Keratinocyte (primary cell): ENCODE measurements at regions not wholly inside any gene's neighbourhood (a gene's known extent, or its start where the extent isn't known, plus 50 kb on each side); places are given as distances from the start of the nearest gene placed in this dataset.
"Not testable (repeated sequence)": the region's sequence is repeated elsewhere in the genome, so short reads cannot be mapped to it uniquely, and the experiment has no call there.

ENCODE experiments used
- DNase-seq: peaks from one replicate; pipeline ENCODE4 v3.0.0-alpha.2; 2011; ENCODE audit warnings: low read depth, missing footprints, low spot score
- FAIRE-seq: peaks from 2 replicates; lab custom pipeline; 2011; peaks lifted over from hg19 to GRCh38; lab: Jason Lieb, UNC
- H2AFZ ChIP-seq: 2 replicates; pipeline ENCODE4 v1.6.0; 2012; ENCODE audit warnings: low read length, control low read depth, inconsistent platforms; ENCODE audit not compliant: control insufficient read depth
- H3K27ac ChIP-seq: 2 replicates; pipeline ENCODE4 v1.5.1; 2011; ENCODE audit warnings: low read length; ENCODE audit not compliant: control insufficient read depth, insufficient read depth
- H3K27me3 ChIP-seq: 3 replicates; pipeline ENCODE4 v1.6.0; 2011; ENCODE audit warnings: low read length; ENCODE audit not compliant: control insufficient read depth, insufficient read depth; ENCODE audit errors: extremely low read depth
- H3K36me3 ChIP-seq, 2 experiments: 2 replicates in 1 of 2; 3 replicates in 1 of 2; pipeline ENCODE4 v1.5.1; 2011; ENCODE audit warnings: low read length in 2 of 2, mild to moderate bottlenecking in 1 of 2; ENCODE audit not compliant: control insufficient read depth in 2 of 2, insufficient read depth in 2 of 2; ENCODE audit errors: extremely low read depth in 1 of 2
- H3K4me1 ChIP-seq: 3 replicates; pipeline ENCODE4 v1.5.1; 2011; ENCODE audit warnings: low read length; ENCODE audit not compliant: control insufficient read depth, insufficient read depth; ENCODE audit errors: extremely low read depth
- H3K4me2 ChIP-seq: 3 replicates; pipeline ENCODE4 v1.6.0; 2011; ENCODE audit warnings: low read depth, low read length; ENCODE audit not compliant: control insufficient read depth, insufficient read depth; ENCODE audit errors: extremely low read depth
- H3K4me3 ChIP-seq, 3 experiments: fragments of 200-600 bp in 1 of 3; sonication (generic) in 1 of 3; 2 replicates in 2 of 3; 3 replicates in 1 of 3; pipeline ENCODE4 v1.5.1; 2011 to 2016; ENCODE audit warnings: low read length in 3 of 3, mild to moderate bottlenecking in 3 of 3, control low read depth in 2 of 3, inconsistent platforms in 1 of 3, low read depth in 1 of 3, mixed read lengths in 1 of 3, mixed run types in 1 of 3, moderate library complexity in 1 of 3; ENCODE audit not compliant: control insufficient read depth in 2 of 3, insufficient read depth in 2 of 3; ENCODE audit errors: extremely low read depth in 1 of 3
- H3K79me2 ChIP-seq: 2 replicates; pipeline ENCODE4 v1.6.0; 2012; ENCODE audit warnings: low read length; ENCODE audit not compliant: control insufficient read depth, insufficient read depth
- H3K9ac ChIP-seq: 3 replicates; pipeline ENCODE4 v1.6.0; 2011; ENCODE audit warnings: low read length; ENCODE audit not compliant: control insufficient read depth, insufficient read depth; ENCODE audit errors: extremely low read depth
- H3K9me1 ChIP-seq: 3 replicates; pipeline ENCODE4 v1.6.0; 2011; ENCODE audit warnings: low read length; ENCODE audit not compliant: control insufficient read depth, insufficient read depth; ENCODE audit errors: extremely low read depth
- H3K9me3 ChIP-seq: 2 replicates; pipeline ENCODE4 v1.5.1; 2012; ENCODE audit warnings: low read depth, low read length; ENCODE audit not compliant: control insufficient read depth
- H4K20me1 ChIP-seq: 3 replicates; pipeline ENCODE4 v1.6.0; 2011; ENCODE audit warnings: low read length; ENCODE audit not compliant: control insufficient read depth, insufficient read depth; ENCODE audit errors: extremely low read depth
- CTCF ChIP-seq, 3 experiments: IDR thresholded peaks in 1 of 3; conservative IDR thresholded peaks in 1 of 3; optimal IDR thresholded peaks in 1 of 3; 2 replicates in 2 of 3; 3 replicates in 1 of 3; pipeline versions ENCODE3 to v1.5.1; 2011; ENCODE audit warnings: low read length in 3 of 3, mild to moderate bottlenecking in 3 of 3, moderate library complexity in 2 of 3, control low read depth in 1 of 3, inconsistent platforms in 1 of 3; ENCODE audit not compliant: insufficient read depth in 2 of 3; ENCODE audit errors: extremely low read depth in 1 of 3
- EZH2 ChIP-seq: IDR thresholded peaks from one replicate; pipeline ENCODE4 v1.6.1; 2012; ENCODE audit warnings: inconsistent platforms, mild to moderate bottlenecking, low read length, moderate library complexity
- dilution Hi-C: fragments of 300-500 bp; cut with MboI; formaldehyde crosslinking; loops from one replicate; pipeline ENCODE4 v1.7.0; 2020; ENCODE audit warnings: low sequenced_read_pairs; ENCODE audit not compliant: extremely low pct_ligation_motif_present

GRCh38 chr2:121839584-121839983 is 84.1 kb downstream of the TSN start:
- no peak for FAIRE-seq

GRCh38 chr2:121849236-121849635 is 93.8 kb downstream of the TSN start:
- DNase-seq: no peak
- no peaks in the 10 kb centered on the region for H3K4me1 ChIP-seq
- H3K9me1 ChIP-seq: no peaks in the 10 kb centered on the region
- no peaks in the 10 kb centered on the region for H4K20me1 ChIP-seq
- H3K27ac ChIP-seq: no peak overlapping the region
- no peak overlapping the region for H3K9ac ChIP-seq
- dilution Hi-C loops: no loop called here
- H3K27me3 ChIP-seq: no peaks in the 10 kb centered on the region
- no peak for TF ChIP-seq EZH2
- TF ChIP-seq CTCF (optimal IDR thresholded peaks at IDR 0.05 in 1 of 3, IDR thresholded peaks at IDR 0.05 in 1 of 3, conservative IDR thresholded peaks at IDR 0.05 in 1 of 3; ENCODE audit: extremely low read depth in 1 of 3, insufficient read depth in 2 of 3, low read length in 3 of 3): no peak
- no peaks in the 10 kb centered on the region for H3K79me2 ChIP-seq
- H3K36me3 ChIP-seq: no peaks in the 10 kb centered on the region
- no peak overlapping the region for H3K4me3 ChIP-seq
- H2AFZ ChIP-seq: no peak overlapping the region
- no peak overlapping the region for H3K4me2 ChIP-seq
- no peaks in the 10 kb centered on the region for H3K9me3 ChIP-seq
- no peak for FAIRE-seq

More at GRCh38 chr2:121839584-121839983, 84.1 kb downstream of the TSN start:
- H3K4me1 ChIP-seq: no peaks in the 10 kb centered on the region
- H3K9me1 ChIP-seq: no peaks in the 10 kb centered on the region
- no peak overlapping the region for H3K9ac ChIP-seq
- H3K36me3 ChIP-seq: no peaks in the 10 kb centered on the region
- no peaks in the 10 kb centered on the region for H4K20me1 ChIP-seq
- no peaks in the 10 kb centered on the region for H3K79me2 ChIP-seq
- H3K27me3 ChIP-seq: peaks cover 4% of the 10 kb centered on the region
- DNase-seq: no peak
- no peak overlapping the region for H2AFZ ChIP-seq
- TF ChIP-seq EZH2: no peak
- TF ChIP-seq CTCF (optimal IDR thresholded peaks at IDR 0.05 in 1 of 3, IDR thresholded peaks at IDR 0.05 in 1 of 3, conservative IDR thresholded peaks at IDR 0.05 in 1 of 3; ENCODE audit: extremely low read depth in 1 of 3, insufficient read depth in 2 of 3, low read length in 3 of 3): no peak
- H3K27ac ChIP-seq: no peak overlapping the region
- H3K9me3 ChIP-seq: no peaks in the 10 kb centered on the region
- H3K4me2 ChIP-seq: no peak overlapping the region
- dilution Hi-C loops: no loop called here
- H3K4me3 ChIP-seq: no peak overlapping the region

GRCh38 chr2:121853149-121853548 is 97.7 kb downstream of the TSN start:
- H3K4me2 ChIP-seq, H3K4me1 ChIP-seq, H4K20me1 ChIP-seq, H3K36me3 ChIP-seq, H3K9ac ChIP-seq, H3K27me3 ChIP-seq, H3K9me3 ChIP-seq, H3K27ac ChIP-seq, H2AFZ ChIP-seq, DNase-seq, H3K4me3 ChIP-seq, H3K79me2 ChIP-seq, H3K9me1 ChIP-seq, FAIRE-seq, dilution Hi-C loops: not testable (repeated sequence)
